ENCODE measurements at regions not wholly inside any gene's neighbourhood (a gene's known extent, or its start where the extent isn't known, plus 50 kb on each side); places are given as distances from the start of the nearest gene placed in this dataset.
"Not testable (repeated sequence)": the region's sequence is repeated elsewhere in the genome, so short reads cannot be mapped to it uniquely, and the experiment has no call there.

DNA sequence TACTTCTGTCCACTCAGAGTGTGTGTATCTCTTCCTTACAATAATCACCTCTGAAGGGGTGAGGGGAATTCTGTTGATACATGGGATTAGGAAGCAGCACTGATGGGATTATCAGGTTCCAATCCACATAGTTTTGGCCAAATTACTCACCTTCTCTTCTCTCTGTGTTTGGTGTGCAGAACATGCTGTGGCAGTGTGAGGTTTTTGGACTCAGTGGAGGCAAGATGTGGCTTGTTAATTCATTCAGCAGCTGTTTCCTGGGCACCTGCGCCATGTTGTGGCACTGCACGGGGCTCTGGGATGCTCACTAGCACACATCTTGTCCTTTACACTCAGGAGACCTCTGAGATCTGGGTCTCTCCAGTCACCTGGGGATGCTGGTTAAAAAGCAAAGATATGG is 350.3 kb upstream of the HS6ST1 start:
- Histone ChIP-seq H3K9me3 (no peaks in the 10 kb centered on the region), H3K36me3 (ENCODE audit: insufficient read depth in 1 of 2, low read depth in 1 of 2) (no peaks in the 10 kb centered on the region), H3K27me3 (ENCODE audit: insufficient read depth in 3 of 3, low read length in 2 of 3) (no peaks in the 10 kb centered on the region), H3K4me1 (no peaks in the 10 kb centered on the region), H3K4me3 (no peak overlapping the region), H3K27ac (no peak overlapping the region)
- WGBS, 3 donors = 68 to 80% (median 69%) methylated on average over 2 of the region's 2 CpGs
- ATAC-seq (no peak), DNase-seq (no peak)
- TF ChIP-seq CTCF (IDR thresholded peaks at IDR 0.05) = no peak
- intact Hi-C loops (cut with DNase I) = no loop called here

DNA sequence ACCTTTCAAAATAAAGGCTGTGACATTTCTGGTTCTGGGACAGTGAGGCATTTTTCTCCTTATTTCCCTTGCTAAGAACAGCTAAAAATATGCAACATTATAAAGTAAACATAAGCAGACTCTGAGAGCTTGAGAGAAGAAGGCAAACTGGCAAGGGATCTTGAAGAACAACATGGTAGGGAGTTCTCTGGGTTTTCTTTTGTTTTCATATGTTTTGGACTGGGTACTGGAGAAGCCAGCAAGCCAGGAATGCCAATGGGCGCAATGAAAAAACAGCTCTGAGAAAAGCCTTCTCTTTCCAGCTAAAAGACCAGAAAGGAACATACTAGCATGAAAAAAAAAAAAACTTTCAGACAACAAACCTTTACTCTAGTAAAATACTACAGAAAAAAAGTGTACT is 351.4 kb upstream of the HS6ST1 start:
- no peak for ATAC-seq
- Histone ChIP-seq H3K9me3 (no peaks in the 10 kb centered on the region), H3K4me1 (no peaks in the 10 kb centered on the region), H3K27ac (no peak overlapping the region), H3K4me3 (no peak overlapping the region), H3K36me3 (ENCODE audit: insufficient read depth in 1 of 2, low read depth in 1 of 2) (no peaks in the 10 kb centered on the region), H3K27me3 (ENCODE audit: insufficient read depth in 3 of 3, low read length in 2 of 3) (no peaks in the 10 kb centered on the region)
- intact Hi-C loops (cut with DNase I) = no loop called here
- no peak for DNase-seq
- 79 to 90% (median 82%) methylated on average over 1 of the region's 1 CpG for WGBS, 3 donors
- no peak for TF ChIP-seq CTCF (IDR thresholded peaks at IDR 0.05)

DNA sequence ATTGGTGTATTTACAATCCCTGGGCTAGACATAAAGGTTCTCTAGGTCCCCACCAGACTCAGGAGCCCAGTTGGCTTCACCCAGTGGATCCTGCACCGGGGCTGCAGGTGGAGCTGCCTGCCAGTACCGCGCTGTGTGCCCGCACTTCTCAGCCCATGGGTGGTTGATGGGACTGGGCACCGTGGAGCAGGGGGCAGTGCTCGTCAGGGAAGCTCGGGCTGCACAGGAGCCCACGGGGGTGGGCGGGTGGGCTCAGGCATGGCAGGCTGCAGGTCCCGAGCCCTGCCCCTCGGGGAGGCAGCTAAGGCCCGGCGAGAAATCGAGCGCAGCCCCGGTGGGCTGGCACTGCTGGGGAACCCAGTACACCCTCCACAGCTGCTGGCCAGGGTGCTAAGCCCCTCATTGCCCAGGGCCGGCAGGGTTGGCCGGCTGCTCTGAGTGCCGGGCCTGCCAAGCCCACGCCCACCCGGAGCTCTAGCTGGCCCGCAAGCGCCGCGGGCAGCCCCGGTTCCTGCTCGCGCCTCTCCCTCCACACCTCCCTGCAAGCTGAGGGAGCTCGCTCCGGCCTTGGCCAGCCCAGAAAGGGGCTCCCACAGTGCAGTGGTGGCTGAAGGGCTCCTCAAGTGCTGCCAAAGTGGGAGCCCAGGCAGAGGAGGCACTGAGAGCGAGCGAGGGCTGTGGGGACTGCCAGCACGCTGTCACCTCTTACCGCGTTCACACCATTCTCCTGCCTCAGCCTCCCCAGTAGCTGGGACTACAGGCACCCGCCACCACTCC is 353.5 kb upstream of the HS6ST1 start:
- H3K27ac ChIP-seq; H3K4me3 ChIP-seq; H3K9me3 ChIP-seq; DNase-seq; intact Hi-C loops (cut with DNase I); H3K27me3 ChIP-seq (ENCODE audit: insufficient read depth in 3 of 3, low read length in 2 of 3); H3K36me3 ChIP-seq (ENCODE audit: insufficient read depth in 1 of 2, low read depth in 1 of 2); H3K4me1 ChIP-seq; ATAC-seq: not testable (repeated sequence)
- 94% methylated on average over 35 to 36 of the region's 36 CpGs for WGBS, 3 donors

DNA sequence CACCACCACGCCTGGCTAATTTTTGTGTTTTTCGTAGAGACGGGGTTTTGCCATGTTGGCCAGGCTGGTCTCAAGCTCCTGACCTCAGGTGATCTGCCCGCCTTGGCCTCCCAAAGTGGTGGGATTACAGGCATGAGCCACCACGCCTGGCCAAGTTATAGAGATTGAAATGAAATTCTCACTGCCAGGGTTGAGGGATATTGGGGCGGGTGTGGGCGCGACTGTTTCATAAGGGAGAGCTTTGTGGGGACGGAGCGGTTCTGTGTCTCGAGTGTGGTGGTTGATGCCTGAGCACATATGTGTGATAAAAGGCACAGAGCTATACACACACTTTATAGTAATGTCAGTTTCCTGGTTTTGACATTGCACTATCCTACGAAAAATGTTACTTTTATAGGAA is 361.0 kb upstream of the HS6ST1 start:
- H3K4me3 ChIP-seq; H3K27me3 ChIP-seq (ENCODE audit: insufficient read depth in 3 of 3, low read length in 2 of 3); intact Hi-C loops (cut with DNase I); H3K27ac ChIP-seq; H3K36me3 ChIP-seq (ENCODE audit: insufficient read depth in 1 of 2, low read depth in 1 of 2); DNase-seq; H3K4me1 ChIP-seq; H3K9me3 ChIP-seq; ATAC-seq: not testable (repeated sequence)
- 83 to 87% (median 84%) methylated on average over 12 of the region's 12 CpGs for WGBS, 3 donors

DNA sequence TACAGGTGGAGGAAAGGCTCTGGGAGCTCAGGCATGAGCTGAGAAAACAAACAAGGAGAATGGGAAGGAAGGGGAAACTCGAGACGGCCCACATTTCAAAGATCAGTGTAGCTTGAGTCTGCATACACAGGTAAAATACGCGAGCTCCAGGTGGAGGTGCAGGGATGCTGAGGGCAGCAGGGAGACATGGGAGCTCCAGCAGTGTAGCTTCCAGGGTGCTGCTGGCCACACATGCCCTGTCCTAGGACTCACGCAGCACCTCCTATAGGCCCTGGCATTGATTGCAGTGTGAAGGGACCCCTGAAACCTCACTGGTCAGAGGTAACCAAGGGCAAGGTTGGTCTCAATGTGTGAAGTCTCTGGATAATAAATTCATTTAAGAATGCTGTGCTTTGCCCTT is 362.8 kb upstream of the HS6ST1 start:
- ATAC-seq (no peak), DNase-seq (no peak)
- Histone ChIP-seq H3K36me3 (ENCODE audit: insufficient read depth in 1 of 2, low read depth in 1 of 2) (no peaks in the 10 kb centered on the region), H3K4me1 (no peaks in the 10 kb centered on the region), H3K27me3 (ENCODE audit: insufficient read depth in 3 of 3, low read length in 2 of 3) (no peaks in the 10 kb centered on the region), H3K27ac (no peak overlapping the region), H3K4me3 (no peak overlapping the region), H3K9me3 (no peaks in the 10 kb centered on the region)
- intact Hi-C loops (cut with DNase I) = no loop called here
- WGBS, 3 donors = 59 to 65% (median 64%) methylated on average over 5 of the region's 5 CpGs
- no peak for TF ChIP-seq CTCF (IDR thresholded peaks at IDR 0.05)

- no peak for TF ChIP-seq CTCF (IDR thresholded peaks at IDR 0.05)
- H3K27me3 ChIP-seq (ENCODE audit: insufficient read depth in 3 of 3, low read length in 2 of 3) = no peaks in the 10 kb centered on the region
- no peak for DNase-seq
- H3K36me3 ChIP-seq (ENCODE audit: insufficient read depth in 1 of 2, low read depth in 1 of 2) = no peaks in the 10 kb centered on the region
- intact Hi-C loops (cut with DNase I) = no loop called here
- no peak overlapping the region for H3K27ac ChIP-seq
- ATAC-seq = no peak
- H3K4me3 ChIP-seq = no peak overlapping the region
- H3K4me1 ChIP-seq = no peaks in the 10 kb centered on the region
- H3K9me3 ChIP-seq = no peaks in the 10 kb centered on the region
- WGBS, 3 donors = 90 to 94% (median 94%) methylated on average over 7 of the region's 7 CpGs
These were observed 363.6 kb upstream of the HS6ST1 start for GRCh38 chr2:128682266-128682665.

All from psoas muscle (tissue), 7 donors.